ENCODE measurements at regions not wholly inside any gene's neighbourhood (a gene's known extent, or its start where the extent isn't known, plus 50 kb on each side); places are given as distances from the start of the nearest gene placed in this dataset.

GRCh38 chr7:31267486-31267885 lies 73.0 kb downstream of the NEUROD6 start:
- no peak overlapping the region for H3K4me3 ChIP-seq (ENCODE audit: low read depth in 2 of 2, low read length in 2 of 2)
- no peaks in the 10 kb centered on the region for H3K4me1 ChIP-seq (ENCODE audit: control insufficient read depth, insufficient read depth, low read length)
- H3K36me3 ChIP-seq (ENCODE audit: control insufficient read depth, insufficient read depth, low read length) = no peaks in the 10 kb centered on the region
- ChIA-PET CTCF (no interaction called here), POLR2A (interaction anchor here (0.6 kb wide), 1 partner anchor 15 kb away, joined by 3 read pairs; no protein-coding TSS in a partner anchor)
- TF ChIP-seq CTCF (IDR thresholded peaks at IDR 0.05) = no peak
- TF ChIP-seq SIN3A (IDR thresholded peaks at IDR 0.05; ENCODE audit: borderline replicate concordance, insufficient read depth, low read depth, low read length) = no peak
- TF ChIP-seq TCF7L2 (IDR thresholded peaks at IDR 0.05; ENCODE audit: low read depth, low read length) = no peak
- TF ChIP-seq REST (IDR thresholded peaks at IDR 0.05; ENCODE audit: insufficient read depth in 1 of 2, low read depth in 2 of 2, low read length in 1 of 2) = no peak
- no peak for TF ChIP-seq POLR2AphosphoS5 (IDR thresholded peaks at IDR 0.05; ENCODE audit: low read depth, low read length)
- H3K9me3 ChIP-seq (ENCODE audit: control insufficient read depth, insufficient read depth, low read depth, low read length) = no peaks in the 10 kb centered on the region
- intact Hi-C loops (cut with micrococcal nuclease; ENCODE audit: unreplicated experiment) (no loop called here), in situ Hi-C loops (cut with HindIII; ENCODE audit: low pct_unique_long_range_greater_than_20kb, low sequenced_read_pairs) (no loop called here)
- DNase-seq (ENCODE audit: low read depth, low spot score) (no peak), ATAC-seq (no peak)
- peaks cover 4% of the 10 kb centered on the region; the same call in 1 of the 2 replicates for H3K27me3 ChIP-seq (ENCODE audit: control insufficient read depth, insufficient read depth, low read length)
- BruUV-seq (replicated peaks) = no TSS peak
- H3K27ac ChIP-seq (ENCODE audit: low read length) = no peak overlapping the region

- intact Hi-C loops (cut with micrococcal nuclease; ENCODE audit: unreplicated experiment) = no loop called here
- ATAC-seq (no peak), DNase-seq (ENCODE audit: low read depth, low spot score) (no peak)
- in situ Hi-C loops (cut with HindIII; ENCODE audit: low pct_unique_long_range_greater_than_20kb, low sequenced_read_pairs) = no loop called here
- ChIA-PET POLR2A (no interaction called here), CTCF (no interaction called here)
- no peaks in the 10 kb centered on the region for H3K4me1 ChIP-seq (ENCODE audit: control insufficient read depth, insufficient read depth, low read length)
- peaks cover 6% of the 10 kb centered on the region; the same call in 1 of the 2 replicates for H3K27me3 ChIP-seq (ENCODE audit: control insufficient read depth, insufficient read depth, low read length)
- BruUV-seq (replicated peaks) = no TSS peak
- TF ChIP-seq CTCF (IDR thresholded peaks at IDR 0.05) (no peak), POLR2AphosphoS5 (IDR thresholded peaks at IDR 0.05; ENCODE audit: low read depth, low read length) (no peak), SIN3A (IDR thresholded peaks at IDR 0.05; ENCODE audit: borderline replicate concordance, insufficient read depth, low read depth, low read length) (no peak), TCF7L2 (IDR thresholded peaks at IDR 0.05; ENCODE audit: low read depth, low read length) (no peak), REST (IDR thresholded peaks at IDR 0.05; ENCODE audit: insufficient read depth in 1 of 2, low read depth in 2 of 2, low read length in 1 of 2) (no peak)
- H3K9me3 ChIP-seq (ENCODE audit: control insufficient read depth, insufficient read depth, low read depth, low read length) = no peaks in the 10 kb centered on the region
- H3K4me3 ChIP-seq (ENCODE audit: low read depth in 2 of 2, low read length in 2 of 2) = no peak overlapping the region
- no peaks in the 10 kb centered on the region for H3K36me3 ChIP-seq (ENCODE audit: control insufficient read depth, insufficient read depth, low read length)
- no peak overlapping the region for H3K27ac ChIP-seq (ENCODE audit: low read length)
These were observed 77.2 kb downstream of the NEUROD6 start for GRCh38 chr7:31263338-31263737.

Measured in Panc1 (cell line).